NCI-H1930 (cell line): ENCODE measurements at regions not wholly inside any gene's neighbourhood (a gene's known extent, or its start where the extent isn't known, plus 50 kb on each side); places are given as distances from the start of the nearest gene placed in this dataset.
"Not testable (repeated sequence)": the region's sequence is repeated elsewhere in the genome, so short reads cannot be mapped to it uniquely, and the experiment has no call there.

Source experiments
- DNase-seq, 2 experiments: peaks; one replicate each; lab custom pipeline; 2025; lab: John Stamatoyannopoulos, UW

DNA sequence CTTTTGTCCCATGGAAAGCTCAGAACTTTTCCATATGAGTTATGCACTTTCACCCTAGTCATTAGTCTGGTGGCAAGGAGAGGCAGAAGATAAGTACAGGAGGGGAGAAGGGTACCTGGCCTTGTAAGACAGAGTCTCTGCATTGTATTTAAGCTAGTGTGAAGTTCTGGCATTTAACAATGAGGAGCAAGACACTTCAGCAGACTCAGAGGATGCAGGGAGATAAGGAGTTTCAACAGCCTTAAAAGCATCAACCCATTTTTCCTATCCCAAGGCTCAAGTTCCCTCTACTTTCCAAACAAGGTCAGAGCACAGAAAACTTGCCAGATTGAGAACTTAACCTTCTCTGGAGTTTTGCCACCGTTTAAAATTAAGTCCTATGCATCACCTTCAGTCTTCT, 348.2 kb upstream of the VRK2 start:
- DNase-seq, result no peak

DNA sequence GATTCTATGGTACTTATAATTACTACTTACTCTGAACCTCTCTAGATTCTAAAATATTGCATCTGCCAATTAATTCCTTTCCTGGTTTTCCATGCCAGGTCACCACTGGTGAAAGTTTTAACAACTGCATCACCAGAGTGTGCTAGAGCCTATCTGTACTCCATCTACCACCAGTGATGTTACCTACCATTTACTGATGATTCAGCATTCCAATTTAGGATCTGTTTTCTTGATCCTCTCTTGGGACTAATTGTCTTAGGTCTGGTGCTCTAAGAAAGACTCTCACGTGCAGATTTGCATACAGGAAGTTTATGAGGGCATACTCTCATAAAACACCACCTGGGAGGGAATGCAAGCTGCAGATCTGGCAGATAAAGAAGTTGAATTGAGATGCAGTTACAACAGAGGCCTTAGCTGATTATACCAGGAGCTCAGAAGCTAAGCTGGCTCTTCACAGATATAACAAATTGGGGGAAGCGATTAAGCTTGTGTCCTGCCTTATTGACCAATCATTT, 347.6 kb upstream of the VRK2 start:
- no peak for DNase-seq

DNA sequence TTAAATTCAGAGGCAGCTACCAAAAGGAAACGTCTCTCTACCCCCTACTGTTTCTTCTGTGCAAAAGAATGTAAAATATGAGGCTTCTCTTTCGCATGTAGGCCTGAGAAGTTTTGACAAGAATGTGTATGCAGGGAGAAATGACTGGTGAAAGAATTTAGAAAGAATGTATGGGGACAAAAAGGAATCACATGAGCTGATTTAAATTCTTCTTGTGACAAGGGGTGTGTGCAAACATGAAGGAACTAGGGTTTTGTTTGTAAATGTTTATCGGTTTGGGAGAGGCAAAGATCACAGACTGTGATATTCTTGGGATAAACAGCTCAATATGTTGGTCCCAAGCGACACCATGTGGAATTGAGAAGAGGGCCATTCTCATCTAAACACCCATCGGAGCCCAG, 345.2 kb upstream of the VRK2 start:
- no peak for DNase-seq

DNA sequence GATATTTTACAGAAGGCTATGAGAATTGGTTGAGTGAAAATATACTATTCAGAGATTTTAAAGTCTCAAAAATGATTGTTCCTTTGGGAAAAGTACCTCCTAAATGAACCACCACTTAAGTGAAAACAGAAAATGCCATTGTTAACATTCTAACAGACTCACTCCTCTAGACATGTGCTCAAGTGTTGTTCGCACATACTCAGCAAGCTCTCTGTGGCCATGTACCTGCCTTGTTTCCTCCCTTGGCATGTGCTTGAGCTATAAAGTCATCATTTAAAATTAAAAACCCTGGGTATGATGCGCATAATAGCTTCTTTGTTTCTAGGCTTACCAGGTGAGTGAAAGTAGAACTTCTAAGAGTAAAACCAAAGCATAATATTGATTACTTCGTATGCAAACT, 343.2 kb upstream of the VRK2 start:
- no peak for DNase-seq

- not testable (repeated sequence) for DNase-seq
These were observed 338.8 kb upstream of the VRK2 start for GRCh38 chr2:57707794-57708193.

DNA sequence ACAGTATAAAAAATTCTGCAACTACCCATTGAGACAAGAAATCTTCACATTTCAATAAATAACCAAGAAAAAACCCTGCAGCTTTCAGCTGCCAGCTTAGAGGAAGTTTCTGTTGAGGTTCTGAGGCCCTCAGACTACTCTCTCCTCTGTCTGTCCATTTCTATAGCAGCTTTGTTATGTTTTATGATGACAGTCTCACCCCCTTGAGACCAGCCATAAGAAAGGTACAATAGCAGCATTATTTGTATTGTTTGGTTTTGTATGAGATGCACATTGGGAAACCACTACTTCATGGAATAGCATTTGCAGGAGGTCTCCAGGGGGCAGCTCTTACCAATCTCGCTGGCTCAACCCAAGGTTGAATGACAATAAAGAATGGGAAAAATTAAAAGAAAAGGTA, 334.6 kb upstream of the VRK2 start:
- peak; percentile 82 to 91 for DNase-seq

GRCh38 chr2:57720728-57721627, 325.6 kb upstream of the VRK2 start:
- no peak for DNase-seq

GRCh38 chr2:57725337-57725947, 321.2 kb upstream of the VRK2 start:
- no peak for DNase-seq

GRCh38 chr2:57726294-57726693, 320.3 kb upstream of the VRK2 start:
- DNase-seq, result no peak

GRCh38 chr2:57728691-57729090, 317.9 kb upstream of the VRK2 start:
- no peak for DNase-seq

GRCh38 chr2:57733956-57734355, 312.6 kb upstream of the VRK2 start:
- no peak for DNase-seq

GRCh38 chr2:57740891-57741290, 305.7 kb upstream of the VRK2 start:
- DNase-seq, result no peak

- no peak for DNase-seq
These were observed 293.0 kb upstream of the VRK2 start for GRCh38 chr2:57753636-57754035.

GRCh38 chr2:57758686-57759085, 287.9 kb upstream of the VRK2 start:
- no peak for DNase-seq

GRCh38 chr2:57759131-57759530, 287.5 kb upstream of the VRK2 start:
- no peak for DNase-seq

- peak; percentile 47 to 52 for DNase-seq
These were observed 286.7 kb upstream of the VRK2 start for GRCh38 chr2:57759822-57760300.

DNA sequence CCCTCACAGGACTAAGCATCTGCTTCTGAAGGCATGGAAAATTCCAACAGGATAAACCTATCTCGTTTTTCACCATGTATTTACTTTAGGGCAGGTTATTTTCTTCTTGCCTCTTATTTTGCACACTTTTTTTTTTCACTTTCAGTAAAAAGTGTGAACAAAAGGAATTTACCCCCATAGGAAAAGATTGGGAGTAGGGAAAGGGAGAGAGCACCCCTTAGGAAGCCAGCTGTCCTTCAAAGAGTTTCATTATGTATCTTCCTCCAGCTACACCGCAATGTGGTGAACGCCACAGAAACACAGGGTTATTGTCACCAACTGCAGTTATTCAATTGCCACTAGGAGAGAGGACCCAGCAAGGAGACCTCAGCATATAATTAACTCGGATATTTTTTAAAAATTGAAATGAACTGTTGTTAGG, 286.2 kb upstream of the VRK2 start:
- DNase-seq, result no peak

DNA sequence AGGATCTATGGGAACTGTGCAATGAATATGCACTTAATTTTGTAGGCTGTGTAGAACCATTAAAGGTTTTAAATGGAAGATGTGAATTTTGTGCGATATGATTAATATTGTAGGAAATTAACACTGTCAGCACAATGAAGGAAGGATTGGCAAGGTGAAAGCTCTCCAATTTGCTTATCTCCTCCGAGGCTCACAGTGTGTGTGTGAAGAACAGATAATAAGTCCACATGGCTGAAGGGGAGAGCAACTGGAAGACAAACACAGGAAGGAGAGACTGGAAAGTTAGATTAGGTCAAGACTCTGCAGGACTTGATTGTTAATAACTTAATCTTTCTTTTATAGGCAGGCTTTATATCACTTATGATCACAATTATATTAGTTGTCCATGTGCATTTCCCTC, 269.7 kb upstream of the VRK2 start:
- DNase-seq, result no peak

- DNase-seq, result no peak
These were observed 264.0 kb upstream of the VRK2 start for GRCh38 chr2:57782587-57782986.

DNA sequence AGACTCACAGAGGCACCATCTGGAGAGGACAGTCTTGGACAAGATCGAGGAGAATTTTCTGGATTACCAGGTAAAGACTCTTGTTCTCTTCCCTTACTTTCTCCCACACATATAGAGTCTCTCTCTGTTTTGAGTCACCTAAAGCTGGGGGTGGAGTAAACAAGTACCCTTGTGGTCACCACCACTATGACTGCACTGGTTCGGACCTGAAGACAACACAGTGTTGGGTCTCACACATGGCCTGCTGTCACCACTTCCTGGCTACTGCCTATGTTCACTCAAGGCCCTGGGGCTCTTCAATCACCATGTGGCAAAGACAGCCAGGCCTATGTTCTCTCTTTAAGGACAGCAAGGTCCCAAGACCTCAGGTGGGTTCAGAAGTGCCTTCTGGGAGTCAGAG, 253.3 kb upstream of the VRK2 start:
- DNase-seq, result no peak

DNA sequence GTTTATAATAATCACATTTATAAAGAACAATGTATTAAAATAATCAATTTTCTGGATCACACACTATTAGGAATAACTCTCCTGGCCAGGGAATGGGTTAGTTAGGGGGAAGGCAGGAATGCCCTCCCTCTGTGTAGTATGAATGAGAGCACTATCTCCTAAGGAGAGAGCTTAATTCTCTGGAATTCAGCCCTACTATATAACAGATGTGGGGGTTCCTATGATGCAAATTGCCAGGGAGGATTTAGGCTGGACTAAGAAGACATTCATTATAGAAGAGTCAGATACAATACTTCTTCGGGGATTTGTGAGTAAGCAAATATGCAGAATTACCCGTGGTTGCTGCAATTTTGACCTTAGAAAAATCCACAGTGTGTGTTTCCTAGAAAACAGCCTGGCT, 250.1 kb upstream of the VRK2 start:
- DNase-seq, result no peak

DNA sequence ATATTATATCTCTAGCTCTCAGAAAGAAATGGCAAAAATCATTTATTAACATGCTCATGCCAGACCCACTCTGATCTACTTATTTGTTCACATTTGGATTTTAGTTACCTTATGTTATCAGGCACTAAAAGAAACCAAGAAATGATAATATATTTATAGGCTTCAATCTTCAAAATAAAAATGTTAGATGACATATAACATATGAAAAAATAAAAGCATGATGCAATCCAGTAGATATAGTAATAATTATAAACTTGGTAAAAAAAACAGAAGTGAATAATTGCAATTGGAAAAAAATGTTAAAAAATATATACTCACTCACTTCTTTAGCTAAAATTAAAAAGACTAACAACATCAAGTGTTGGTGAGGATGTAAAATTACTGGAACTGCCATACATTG, 248.3 kb upstream of the VRK2 start:
- no peak for DNase-seq

DNA sequence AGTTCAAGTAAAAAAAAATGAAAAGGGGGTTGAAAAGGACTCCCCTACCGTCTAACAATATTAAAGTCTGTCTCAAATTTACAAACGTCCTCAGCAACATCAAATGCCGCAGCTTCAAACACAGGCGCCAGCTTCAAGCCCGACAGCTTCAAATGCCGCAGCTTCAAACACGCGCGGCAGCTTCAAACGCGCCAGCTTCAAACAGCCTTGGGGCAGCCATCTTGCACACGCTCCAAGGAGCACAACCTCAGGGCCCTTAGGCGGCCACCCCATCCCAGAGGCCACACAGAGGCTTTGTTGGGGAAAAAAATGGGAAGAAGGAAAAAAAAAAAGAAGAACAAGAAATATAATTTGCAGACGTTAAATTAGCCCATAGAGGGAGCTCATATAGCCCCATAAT, 244.4 kb upstream of the VRK2 start:
- DNase-seq, result no peak
